ENCODE measurements at regions not wholly inside any gene's neighbourhood (a gene's known extent, or its start where the extent isn't known, plus 50 kb on each side); places are given as distances from the start of the nearest gene placed in this dataset.

DNA sequence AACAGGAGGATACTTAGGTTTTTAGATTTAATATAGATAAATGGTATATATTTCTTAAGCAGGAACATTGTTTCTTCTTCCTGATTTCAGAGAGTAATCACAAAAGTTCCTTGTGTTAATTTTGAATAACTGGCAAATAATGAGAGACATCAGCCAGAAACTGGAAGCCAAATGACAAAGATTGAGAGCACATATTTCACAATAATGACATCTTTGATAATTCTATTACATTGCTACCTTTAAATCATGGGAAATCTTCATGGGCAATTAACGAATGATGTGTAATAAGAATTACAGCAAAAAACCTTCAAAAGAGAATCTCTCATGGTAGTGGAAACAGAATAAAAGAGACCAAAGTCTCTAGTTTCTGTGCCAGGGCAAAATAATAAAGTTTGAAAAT, 215.1 kb downstream of the NUP35 start:
- TF ChIP-seq, protein P1, sequence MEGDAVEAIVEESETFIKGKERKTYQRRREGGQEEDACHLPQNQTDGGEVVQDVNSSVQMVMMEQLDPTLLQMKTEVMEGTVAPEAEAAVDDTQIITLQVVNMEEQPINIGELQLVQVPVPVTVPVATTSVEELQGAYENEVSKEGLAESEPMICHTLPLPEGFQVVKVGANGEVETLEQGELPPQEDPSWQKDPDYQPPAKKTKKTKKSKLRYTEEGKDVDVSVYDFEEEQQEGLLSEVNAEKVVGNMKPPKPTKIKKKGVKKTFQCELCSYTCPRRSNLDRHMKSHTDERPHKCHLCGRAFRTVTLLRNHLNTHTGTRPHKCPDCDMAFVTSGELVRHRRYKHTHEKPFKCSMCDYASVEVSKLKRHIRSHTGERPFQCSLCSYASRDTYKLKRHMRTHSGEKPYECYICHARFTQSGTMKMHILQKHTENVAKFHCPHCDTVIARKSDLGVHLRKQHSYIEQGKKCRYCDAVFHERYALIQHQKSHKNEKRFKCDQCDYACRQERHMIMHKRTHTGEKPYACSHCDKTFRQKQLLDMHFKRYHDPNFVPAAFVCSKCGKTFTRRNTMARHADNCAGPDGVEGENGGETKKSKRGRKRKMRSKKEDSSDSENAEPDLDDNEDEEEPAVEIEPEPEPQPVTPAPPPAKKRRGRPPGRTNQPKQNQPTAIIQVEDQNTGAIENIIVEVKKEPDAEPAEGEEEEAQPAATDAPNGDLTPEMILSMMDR (IDR thresholded peaks at IDR 0.05): no peak
- TF ChIP-seq POLR2A (IDR thresholded peaks at IDR 0.05) (no peak), POLR2AphosphoS5 (IDR thresholded peaks at IDR 0.05) (no peak)
